Uterus (tissue), 2 donors: ENCODE measurements at regions not wholly inside any gene's neighbourhood (a gene's known extent, or its start where the extent isn't known, plus 50 kb on each side); places are given as distances from the start of the nearest gene placed in this dataset.

Experiments used
- CTCF ChIP-seq, 4 experiments: fragments of 200-600 bp in 2 of 4; fragments of 450-650 bp in 2 of 4; sonication (generic) in 2 of 4; IDR thresholded peaks; one replicate each; pipeline ENCODE4 v1.5.1; 2016 to 2019; ENCODE audit warnings: antibody characterized with exemption in 4 of 4, mild to moderate bottlenecking in 2 of 4, moderate library complexity in 1 of 4
- POLR2A ChIP-seq, 2 donors: fragments of 450-650 bp; IDR thresholded peaks; one replicate each; pipeline ENCODE4 v1.6.1; 2016; ENCODE audit warnings: antibody characterized with exemption in 2 of 2, mild to moderate bottlenecking in 1 of 2, moderate library complexity in 1 of 2

GRCh38 chr11:28730889-28731288 is 622.7 kb downstream of the METTL15 start:
- TF ChIP-seq CTCF (IDR thresholded peaks at IDR 0.05) (no peak), POLR2A (IDR thresholded peaks at IDR 0.05) (no peak)
